GM12878 (cell line): ENCODE measurements at regions not wholly inside any gene's neighbourhood (a gene's known extent, or its start where the extent isn't known, plus 50 kb on each side); places are given as distances from the start of the nearest gene placed in this dataset.

Source experiments
- CREB1 ChIP-seq: IDR thresholded peaks from 2 replicates; pipeline ENCODE4 v1.6.1; 2012; ENCODE audit warnings: low read depth, mild to moderate bottlenecking, inconsistent platforms
- ESRRA ChIP-seq: IDR thresholded peaks from 2 replicates; pipeline ENCODE4 v1.6.1; 2012; ENCODE audit warnings: mild to moderate bottlenecking, low read length, improper control_type of control experiment
- HSF1 ChIP-seq: fragments of 150-350 bp; IDR thresholded peaks from 2 replicates; pipeline ENCODE4 v1.6.1; 2014; ENCODE audit warnings: mild to moderate bottlenecking, low read depth, low read length
- MEF2B ChIP-seq: fragments of 450-650 bp; IDR thresholded peaks from 2 replicates; pipeline ENCODE4 v1.6.1; 2018; ENCODE audit warnings: mild to moderate bottlenecking, moderate library complexity; ENCODE audit not compliant: partially characterized antibody, poor library complexity, severe bottlenecking
- MTA2 ChIP-seq: fragments of 450-650 bp; IDR thresholded peaks from 2 replicates; pipeline ENCODE4 v1.6.1; 2016; ENCODE audit warnings: low read depth, mild to moderate bottlenecking, moderate library complexity
- POLR2A ChIP-seq: IDR thresholded peaks from 2 replicates; pipeline ENCODE4 v1.6.1; 2011; ENCODE audit warnings: low read depth, mild to moderate bottlenecking, low read length
- RAD21 ChIP-seq: IDR thresholded peaks from 2 replicates; pipeline ENCODE4 v1.6.1; 2011; ENCODE audit warnings: mild to moderate bottlenecking, low read depth, low read length, moderate library complexity; ENCODE audit not compliant: insufficient read depth
- RAD51 ChIP-seq: fragments of 450-650 bp; IDR thresholded peaks from 2 replicates; pipeline ENCODE4 v1.6.1; 2016; ENCODE audit warnings: moderate library complexity, mild to moderate bottlenecking, inconsistent platforms
- REST ChIP-seq: IDR thresholded peaks from 2 replicates; pipeline ENCODE4 v1.6.1; 2012; ENCODE audit warnings: mild to moderate bottlenecking, low read depth, low read length
- STAT1 ChIP-seq: fragments of 450-650 bp; conservative IDR thresholded peaks from 2 replicates; pipeline ENCODE4 v1.6.1; 2014; ENCODE audit warnings: antibody characterized with exemption, mild to moderate bottlenecking
- TCF3 ChIP-seq: IDR thresholded peaks from 2 replicates; pipeline ENCODE4 v1.6.1; 2012; ENCODE audit warnings: low read depth, mild to moderate bottlenecking, low read length, borderline replicate concordance; ENCODE audit not compliant: insufficient read depth
- YY1 ChIP-seq: IDR thresholded peaks from 2 replicates; pipeline ENCODE4 v1.6.1; 2011; ENCODE audit warnings: low read depth, mild to moderate bottlenecking, low read length
- ZBTB11 ChIP-seq: fragments of 450-650 bp; formaldehyde crosslinking; IDR thresholded peaks from 2 replicates; pipeline ENCODE4 v1.5.0; 2022; ENCODE audit warnings: mild to moderate bottlenecking, missing genetic modification characterization
- ZNF217 ChIP-seq: fragments of 450-650 bp; IDR thresholded peaks from 2 replicates; pipeline ENCODE4 v1.6.1; 2017; ENCODE audit warnings: antibody characterized with exemption, mild to moderate bottlenecking
- ZNF622 ChIP-seq: fragments of 450-650 bp; IDR thresholded peaks from 2 replicates; pipeline ENCODE4 v1.6.1; 2017; ENCODE audit warnings: mild to moderate bottlenecking, inconsistent platforms

- TF ChIP-seq REST (no peak), MTA2 (no peak), YY1 (no peak), HSF1 (no peak), RAD21 (no peak), STAT1 (no peak), ESRRA (no peak), ZBTB11 (no peak), ZNF217 (no peak), ZNF622 (no peak), MEF2B (no peak), TCF3 (no peak), POLR2A (no peak), CREB1 (no peak), RAD51 (no peak)
- TF ChIP-seq, all 136 proteins: peak for 0
These were observed 116.2 kb upstream of the ARID2 start (continued) for GRCh38 chr12:45613296-45613695.
